Astrocyte (in vitro differentiated cells and primary cell): ENCODE measurements at regions not wholly inside any gene's neighbourhood (a gene's known extent, or its start where the extent isn't known, plus 50 kb on each side); places are given as distances from the start of the nearest gene placed in this dataset.

Experiments
- DNase-seq: peaks from one replicate; pipeline ENCODE4 v3.0.0-alpha.2; 2010; ENCODE audit warnings: low read depth
- FAIRE-seq: peaks from 2 replicates; lab custom pipeline; 2011; peaks lifted over from hg19 to GRCh38; lab: Jason Lieb, UNC
- H2AFZ ChIP-seq: 2 replicates; pipeline ENCODE4 v1.6.0; 2012; ENCODE audit warnings: low read depth, low read length, inconsistent platforms
- H3K27ac ChIP-seq: 2 replicates; pipeline ENCODE4 v1.5.1; 2011; ENCODE audit warnings: low read depth, low read length, inconsistent platforms
- H3K27me3 ChIP-seq: 2 replicates; pipeline ENCODE4 v1.6.0; 2011; ENCODE audit warnings: low read length, inconsistent platforms; ENCODE audit not compliant: insufficient read depth
- H3K36me3 ChIP-seq: 2 replicates; pipeline ENCODE4 v1.5.1; 2011; ENCODE audit warnings: low read length, inconsistent platforms; ENCODE audit not compliant: insufficient read depth
- H3K4me1 ChIP-seq: 2 replicates; pipeline ENCODE4 v1.5.1; 2011; ENCODE audit warnings: low read length, inconsistent platforms; ENCODE audit not compliant: insufficient read depth
- H3K4me2 ChIP-seq: 2 replicates; pipeline ENCODE4 v1.6.0; 2012; ENCODE audit warnings: low read length, inconsistent platforms
- H3K4me3 ChIP-seq: 2 replicates; pipeline ENCODE4 v1.5.1; 2011; ENCODE audit warnings: low read depth, mild to moderate bottlenecking, low read length, inconsistent platforms; ENCODE audit not compliant: insufficient read depth
- H3K79me2 ChIP-seq: 2 replicates; pipeline ENCODE4 v1.6.0; 2012; ENCODE audit warnings: mild to moderate bottlenecking, low read length, inconsistent platforms; ENCODE audit not compliant: insufficient read depth
- H3K9ac ChIP-seq: 2 replicates; pipeline ENCODE4 v1.6.0; 2012; ENCODE audit warnings: mild to moderate bottlenecking, low read length, inconsistent platforms
- H3K9me3 ChIP-seq: 2 replicates; pipeline ENCODE4 v1.5.1; 2012; ENCODE audit warnings: low read depth, mild to moderate bottlenecking, low read length, inconsistent platforms; ENCODE audit not compliant: insufficient read depth
- H4K20me1 ChIP-seq: 2 replicates; pipeline ENCODE4 v1.6.0; 2012; ENCODE audit warnings: low read length, inconsistent platforms; ENCODE audit not compliant: insufficient read depth
- H3K27ac Mint-ChIP-seq: one replicate; pipeline ENCODE4 v1.8.0; 2021; ENCODE audit warnings: mild to moderate bottlenecking, mixed read lengths; ENCODE audit not compliant: unreplicated experiment
- H3K27me3 Mint-ChIP-seq: one replicate; pipeline ENCODE4 v1.8.0; 2021; ENCODE audit warnings: low read depth, mixed read lengths; ENCODE audit not compliant: unreplicated experiment
- H3K36me3 Mint-ChIP-seq: one replicate; pipeline ENCODE4 v1.8.0; 2021; ENCODE audit warnings: low read depth, mixed read lengths; ENCODE audit not compliant: unreplicated experiment
- H3K4me1 Mint-ChIP-seq: one replicate; pipeline ENCODE4 v1.8.0; 2021; ENCODE audit warnings: low read depth, mixed read lengths; ENCODE audit not compliant: unreplicated experiment
- H3K4me3 Mint-ChIP-seq: one replicate; pipeline ENCODE4 v1.8.0; 2021; ENCODE audit warnings: mild to moderate bottlenecking, moderate library complexity, mixed read lengths; ENCODE audit not compliant: unreplicated experiment
- H3K9me3 Mint-ChIP-seq: one replicate; pipeline ENCODE4 v1.8.0; 2021; ENCODE audit warnings: mild to moderate bottlenecking, mixed read lengths; ENCODE audit not compliant: unreplicated experiment
- CTCF ChIP-seq: IDR thresholded peaks from 2 replicates; pipeline ENCODE4 v1.5.1; 2011; ENCODE audit warnings: low read depth, mild to moderate bottlenecking, inconsistent platforms, low read length, moderate library complexity; ENCODE audit not compliant: insufficient read depth
- EZH2 ChIP-seq: IDR thresholded peaks from 2 replicates; pipeline ENCODE4 v1.6.1; 2012; ENCODE audit warnings: mild to moderate bottlenecking, low read length, inconsistent platforms; ENCODE audit not compliant: insufficient read depth

- Mint-ChIP-seq H3K27ac (no peak overlapping the region), H3K4me3 (no peak overlapping the region), H3K27me3 (no peaks in the 10 kb centered on the region), H3K9me3 (peaks cover 4% of the 10 kb centered on the region), H3K36me3 (no peaks in the 10 kb centered on the region), H3K4me1 (no peaks in the 10 kb centered on the region)
- FAIRE-seq (no peak), DNase-seq (no peak)
- no peaks in the 10 kb centered on the region for H3K27me3 ChIP-seq
- no peak overlapping the region for H3K4me3 ChIP-seq
- no peaks in the 10 kb centered on the region for H3K79me2 ChIP-seq
- H3K36me3 ChIP-seq = no peaks in the 10 kb centered on the region
- H3K9me3 ChIP-seq = no peaks in the 10 kb centered on the region
- H2AFZ ChIP-seq = no peak overlapping the region
- no peak overlapping the region for H3K4me2 ChIP-seq
- H3K9ac ChIP-seq = no peak overlapping the region
- H3K27ac ChIP-seq = no peak overlapping the region
- peaks cover 6% of the 10 kb centered on the region for H3K4me1 ChIP-seq
- TF ChIP-seq CTCF (no peak), EZH2 (no peak)
- no peaks in the 10 kb centered on the region for H4K20me1 ChIP-seq
These were observed 757.8 kb upstream of the ADGRB3 start for GRCh38 chr6:67877288-67877687.

- Mint-ChIP-seq H3K27me3 (no peaks in the 10 kb centered on the region), H3K4me3 (no peak overlapping the region), H3K27ac (no peak overlapping the region), H3K4me1 (no peaks in the 10 kb centered on the region), H3K36me3 (no peaks in the 10 kb centered on the region), H3K9me3 (peaks cover 4% of the 10 kb centered on the region)
- Histone ChIP-seq H3K9ac (no peak overlapping the region), H3K4me2 (no peak overlapping the region), H3K4me1 (no peaks in the 10 kb centered on the region), H3K27me3 (no peaks in the 10 kb centered on the region), H3K36me3 (no peaks in the 10 kb centered on the region), H2AFZ (no peak overlapping the region), H3K9me3 (no peaks in the 10 kb centered on the region), H3K4me3 (no peak overlapping the region), H3K79me2 (no peaks in the 10 kb centered on the region), H4K20me1 (no peaks in the 10 kb centered on the region), H3K27ac (no peak overlapping the region)
- FAIRE-seq = no peak
- DNase-seq = no peak
- no peak for TF ChIP-seq CTCF
These were observed 759.2 kb upstream of the ADGRB3 start for GRCh38 chr6:67875877-67876383.

- Mint-ChIP-seq H3K9me3 (peaks cover 4% of the 10 kb centered on the region), H3K36me3 (no peaks in the 10 kb centered on the region), H3K27me3 (no peaks in the 10 kb centered on the region), H3K27ac (no peak overlapping the region), H3K4me3 (no peak overlapping the region), H3K4me1 (no peaks in the 10 kb centered on the region)
- Histone ChIP-seq H2AFZ (no peak overlapping the region), H3K4me1 (no peaks in the 10 kb centered on the region), H3K36me3 (no peaks in the 10 kb centered on the region), H3K79me2 (no peaks in the 10 kb centered on the region), H3K9me3 (no peaks in the 10 kb centered on the region), H3K27me3 (no peaks in the 10 kb centered on the region), H3K4me3 (no peak overlapping the region), H4K20me1 (no peaks in the 10 kb centered on the region), H3K9ac (no peak overlapping the region), H3K4me2 (no peak overlapping the region), H3K27ac (no peak overlapping the region)
- FAIRE-seq (no peak), DNase-seq (no peak)
- no peak for TF ChIP-seq EZH2
- no peak for TF ChIP-seq CTCF
These were observed 764.8 kb upstream of the ADGRB3 start for GRCh38 chr6:67870321-67870720.
